Tibial nerve (tissue), 4 donors: ENCODE measurements at regions not wholly inside any gene's neighbourhood (a gene's known extent, or its start where the extent isn't known, plus 50 kb on each side); places are given as distances from the start of the nearest gene placed in this dataset.

ENCODE experiments used
- CTCF ChIP-seq, 5 experiments: fragments of 200-600 bp in 3 of 5; fragments of 450-650 bp in 2 of 5; sonication (generic) in 3 of 5; IDR thresholded peaks; one replicate each; pipeline ENCODE4 v1.5.1; 2016 to 2019; ENCODE audit warnings: antibody characterized with exemption in 5 of 5, mild to moderate bottlenecking in 3 of 5, moderate library complexity in 2 of 5
- EP300 ChIP-seq, 2 donors: sonication (generic); formaldehyde crosslinking; IDR thresholded peaks; one replicate each; pipeline ENCODE4 v1.6.1; 2017; ENCODE audit warnings: antibody characterized with exemption in 2 of 2, mild to moderate bottlenecking in 1 of 2
- POLR2A ChIP-seq, 2 donors: fragments of 450-650 bp; IDR thresholded peaks; one replicate each; pipeline ENCODE4 v1.6.1; 2017; ENCODE audit warnings: antibody characterized with exemption in 2 of 2, mild to moderate bottlenecking in 2 of 2, moderate library complexity in 2 of 2

GRCh38 chr12:90809940-90810339 is 145.0 kb downstream of the CCER1 start:
- TF ChIP-seq POLR2A (IDR thresholded peaks at IDR 0.05) (no peak), EP300 (IDR thresholded peaks at IDR 0.05) (no peak), CTCF (IDR thresholded peaks at IDR 0.05) (no peak)
